HEK293T (cell line): ENCODE measurements at regions not wholly inside any gene's neighbourhood (a gene's known extent, or its start where the extent isn't known, plus 50 kb on each side); places are given as distances from the start of the nearest gene placed in this dataset.
A peak's percentile ranks its signal among the peaks of the same experiment; 100 is the strongest.
"Not testable (repeated sequence)": the region's sequence is repeated elsewhere in the genome, so short reads cannot be mapped to it uniquely, and the experiment has no call there.

Experiments used
- CTCF ChIA-PET: fragments of 350-600 bp; formaldehyde crosslinking; extraction: SDS; loops from one replicate; lab custom pipeline; 2021; ENCODE audit warnings: antibody characterized with exemption, inconsistent platforms; lab: Yijun Ruan, JAX
- POLR2A ChIA-PET: fragments of 350-600 bp; formaldehyde crosslinking; extraction: SDS; loops from one replicate; lab custom pipeline; 2020; ENCODE audit warnings: antibody characterized with exemption, inconsistent platforms; lab: Yijun Ruan, JAX
- DNase-seq: peaks from one replicate; pipeline ENCODE4 v3.0.0; 2012; ENCODE audit warnings: mixed read lengths; ENCODE audit errors: extremely low spot score
- ARNT ChIP-seq: fragments of 450-650 bp; IDR thresholded peaks from 2 replicates; pipeline ENCODE4 v1.6.1; 2017; ENCODE audit warnings: mild to moderate bottlenecking
- BHLHE40 ChIP-seq: fragments of 450-650 bp; IDR thresholded peaks from 2 replicates; pipeline ENCODE4 v1.6.1; 2016; ENCODE audit warnings: mild to moderate bottlenecking, moderate library complexity, borderline replicate concordance
- CTBP1 ChIP-seq: fragments of 450-650 bp; IDR thresholded peaks from 2 replicates; pipeline ENCODE4 v1.6.1; 2016; ENCODE audit warnings: borderline replicate concordance
- ELF4 ChIP-seq: fragments of 450-650 bp; IDR thresholded peaks from 2 replicates; pipeline ENCODE4 v1.6.1; 2017; ENCODE audit warnings: antibody characterized with exemption
- FOXA1 ChIP-seq: fragments of 450-650 bp; IDR thresholded peaks from 2 replicates; pipeline ENCODE4 v1.6.1; 2016; ENCODE audit warnings: mild to moderate bottlenecking
- FOXK2 ChIP-seq: fragments of 450-650 bp; IDR thresholded peaks from 2 replicates; pipeline ENCODE4 v1.6.1; 2016; ENCODE audit warnings: mild to moderate bottlenecking
- FOXM1 ChIP-seq: fragments of 450-650 bp; IDR thresholded peaks from 2 replicates; pipeline ENCODE4 v1.6.1; 2017; ENCODE audit warnings: mild to moderate bottlenecking, borderline replicate concordance
- HDGF ChIP-seq: fragments of 450-650 bp; IDR thresholded peaks from 2 replicates; pipeline ENCODE4 v1.6.1; 2017; ENCODE audit warnings: antibody characterized with exemption, borderline replicate concordance
- L3MBTL2 ChIP-seq: fragments of 450-650 bp; conservative IDR thresholded peaks from 2 replicates; pipeline ENCODE4 v1.6.1; 2016; ENCODE audit warnings: mild to moderate bottlenecking
- LEF1 ChIP-seq: fragments of 450-650 bp; IDR thresholded peaks from 2 replicates; pipeline ENCODE4 v1.6.1; 2017; ENCODE audit warnings: mild to moderate bottlenecking, borderline replicate concordance
- NFRKB ChIP-seq: fragments of 450-650 bp; IDR thresholded peaks from 2 replicates; pipeline ENCODE4 v1.6.1; 2016; ENCODE audit warnings: mild to moderate bottlenecking, moderate library complexity
- PKNOX1 ChIP-seq: fragments of 450-650 bp; IDR thresholded peaks from 2 replicates; pipeline ENCODE4 v1.6.1; 2016
- SP1 ChIP-seq: fragments of 450-650 bp; IDR thresholded peaks from 2 replicates; pipeline ENCODE4 v1.6.1; 2017
- SUZ12 ChIP-seq: fragments of 450-650 bp; IDR thresholded peaks from 2 replicates; pipeline ENCODE4 v1.6.1; 2016; ENCODE audit warnings: mild to moderate bottlenecking
- TARDBP ChIP-seq: fragments of 450-650 bp; IDR thresholded peaks from 2 replicates; pipeline ENCODE4 v1.6.1; 2016
- ZNF384 ChIP-seq: fragments of 450-650 bp; IDR thresholded peaks from 2 replicates; pipeline ENCODE4 v1.6.1; 2016

GRCh38 chr1:60621368-60621851 is 461.0 kb upstream of the NFIA start:
- ChIA-PET POLR2A (no interaction called here), CTCF (no interaction called here)
- TF ChIP-seq NFRKB (no peak), PKNOX1 (peak; percentile 60)
- DNase-seq: peak; percentile 56

- CTCF ChIA-PET: no interaction called here
- TF ChIP-seq NFRKB (no peak), TARDBP (no peak), BHLHE40 (no peak), ELF4 (no peak), FOXA1 (no peak), CTBP1 (no peak), FOXM1 (no peak), ARNT (no peak), HDGF (no peak), L3MBTL2 (no peak), SP1 (no peak), LEF1 (no peak), ZNF384 (no peak), PKNOX1 (no peak)
- DNase-seq: no peak
- POLR2A ChIA-PET: no interaction called here
Observed at GRCh38 chr1:60620087-60620486, 462.3 kb upstream of the NFIA start.

- no peak for TF ChIP-seq LEF1
- no peak for TF ChIP-seq FOXM1
- no peak for TF ChIP-seq FOXK2
- no peak for TF ChIP-seq ELF4
- TF ChIP-seq ARNT: no peak
- ChIA-PET POLR2A (no interaction called here), CTCF (no interaction called here)
- no peak for DNase-seq
Observed at GRCh38 chr1:60619581-60619980, 462.8 kb upstream of the NFIA start.

- POLR2A ChIA-PET: no interaction called here
- CTCF ChIA-PET: no interaction called here
- TF ChIP-seq PKNOX1 (no peak), LEF1 (no peak), BHLHE40 (no peak), FOXK2 (no peak), ZNF384 (no peak), FOXM1 (no peak), NFRKB (no peak), SP1 (no peak), ELF4 (no peak), L3MBTL2 (no peak), ARNT (no peak), HDGF (no peak), SUZ12 (no peak), TARDBP (no peak), CTBP1 (no peak), FOXA1 (no peak)
- DNase-seq: no peak
Observed at GRCh38 chr1:60615666-60616065, 466.7 kb upstream of the NFIA start.

- POLR2A ChIA-PET: no interaction called here
Observed at GRCh38 chr1:60612790-60613189, 469.6 kb upstream of the NFIA start.

GRCh38 chr1:60606921-60607320 is 475.4 kb upstream of the NFIA start:
- DNase-seq, CTCF ChIA-PET, POLR2A ChIA-PET: not testable (repeated sequence)

More at GRCh38 chr1:60612790-60613189, 469.6 kb upstream of the NFIA start:
- CTCF ChIA-PET: no interaction called here
- no peak for DNase-seq
- TF ChIP-seq SUZ12 (no peak), ARNT (no peak), LEF1 (no peak), PKNOX1 (no peak), FOXM1 (no peak), FOXK2 (no peak), L3MBTL2 (no peak), SP1 (no peak), CTBP1 (no peak), TARDBP (no peak), ELF4 (no peak), BHLHE40 (no peak), FOXA1 (no peak), HDGF (no peak), NFRKB (no peak), ZNF384 (no peak)

GRCh38 chr1:60600532-60600931 is 481.8 kb upstream of the NFIA start:
- ChIA-PET CTCF (interaction anchor here (0.6 kb wide), 1 partner anchor 112 kb away, joined by 3 read pairs; no protein-coding TSS in a partner anchor), POLR2A (no interaction called here)
- no peak for TF ChIP-seq FOXM1
- no peak for TF ChIP-seq FOXK2
- no peak for TF ChIP-seq NFRKB
- TF ChIP-seq LEF1: no peak
- no peak for TF ChIP-seq ARNT
- TF ChIP-seq FOXA1: no peak
- TF ChIP-seq PKNOX1: no peak
- TF ChIP-seq HDGF: no peak
- TF ChIP-seq L3MBTL2: no peak
- TF ChIP-seq SP1: no peak
- no peak for TF ChIP-seq ZNF384
- no peak for TF ChIP-seq ELF4
- no peak for TF ChIP-seq CTBP1
- no peak for TF ChIP-seq BHLHE40
- TF ChIP-seq TARDBP: no peak
- DNase-seq: no peak
